ENCODE measurements at regions not wholly inside any gene's neighbourhood (a gene's known extent, or its start where the extent isn't known, plus 50 kb on each side); places are given as distances from the start of the nearest gene placed in this dataset.

- DNase-seq (ENCODE audit: low read depth in 2 of 2), result no peak
- no peak overlapping the region for H2AFZ ChIP-seq (ENCODE audit: low read length)
- TF ChIP-seq CTCF (conservative IDR thresholded peaks at IDR 0.05 in 1 of 2, IDR thresholded peaks at IDR 0.05 in 1 of 2; ENCODE audit: low read depth in 1 of 2, low read length in 2 of 2) (no peak), EZH2 (IDR thresholded peaks at IDR 0.05; ENCODE audit: low read length, missing control alignments) (no peak)
- H3K79me2 ChIP-seq (ENCODE audit: control insufficient read depth, insufficient read depth, low read length), result no peaks in the 10 kb centered on the region
- no peaks in the 10 kb centered on the region for H4K20me1 ChIP-seq (ENCODE audit: control insufficient read depth, extremely low read depth, insufficient read depth, low read length)
- no peak overlapping the region for H3K4me2 ChIP-seq (ENCODE audit: extremely low read depth, insufficient read depth, low read length)
- H3K4me1 ChIP-seq (ENCODE audit: control insufficient read depth, extremely low read depth, insufficient read depth, low read length), result no peaks in the 10 kb centered on the region
- H3K27me3 ChIP-seq (ENCODE audit: control insufficient read depth, insufficient read depth, low read length), result no peaks in the 10 kb centered on the region
- H3K27ac ChIP-seq (ENCODE audit: insufficient read depth, low read length), result no peak overlapping the region
- no peak overlapping the region for H3K4me3 ChIP-seq (replicated peaks in 1 of 4; ENCODE audit: control extremely low read depth in 1 of 4, insufficient read depth in 1 of 4, low read depth in 3 of 4, low read length in 4 of 4)
- no peak overlapping the region for H3K9ac ChIP-seq (ENCODE audit: insufficient read depth, low read length)
- H3K9me3 ChIP-seq (ENCODE audit: control insufficient read depth, insufficient read depth, low read depth, low read length), result no peaks in the 10 kb centered on the region
- no peaks in the 10 kb centered on the region for H3K36me3 ChIP-seq (ENCODE audit: control insufficient read depth, insufficient read depth, low read length)
Observed at GRCh38 chr13:105783261-105783660, 752.2 kb downstream of the EFNB2 start.

- Histone ChIP-seq H3K9me3 (ENCODE audit: control insufficient read depth, insufficient read depth, low read depth, low read length) (no peaks in the 10 kb centered on the region), H4K20me1 (ENCODE audit: control insufficient read depth, extremely low read depth, insufficient read depth, low read length) (no peaks in the 10 kb centered on the region), H3K4me1 (ENCODE audit: control insufficient read depth, extremely low read depth, insufficient read depth, low read length) (no peaks in the 10 kb centered on the region), H3K79me2 (ENCODE audit: control insufficient read depth, insufficient read depth, low read length) (no peaks in the 10 kb centered on the region), H3K4me3 (replicated peaks in 1 of 4; ENCODE audit: control extremely low read depth in 1 of 4, insufficient read depth in 1 of 4, low read depth in 3 of 4, low read length in 4 of 4) (no peak overlapping the region), H3K9ac (ENCODE audit: insufficient read depth, low read length) (no peak overlapping the region), H3K36me3 (ENCODE audit: control insufficient read depth, insufficient read depth, low read length) (no peaks in the 10 kb centered on the region), H3K4me2 (ENCODE audit: extremely low read depth, insufficient read depth, low read length) (no peak overlapping the region), H3K27ac (ENCODE audit: insufficient read depth, low read length) (no peak overlapping the region), H3K27me3 (ENCODE audit: control insufficient read depth, insufficient read depth, low read length) (no peaks in the 10 kb centered on the region), H2AFZ (ENCODE audit: low read length) (no peak overlapping the region)
- DNase-seq (ENCODE audit: low read depth in 2 of 2), result peak; percentile 33 to 94
- TF ChIP-seq CTCF (conservative IDR thresholded peaks at IDR 0.05 in 1 of 2, IDR thresholded peaks at IDR 0.05 in 1 of 2; ENCODE audit: low read depth in 1 of 2, low read length in 2 of 2) (no peak), EZH2 (IDR thresholded peaks at IDR 0.05; ENCODE audit: low read length, missing control alignments) (no peak)
Observed at GRCh38 chr13:105778196-105778595, 757.3 kb downstream of the EFNB2 start.

- Histone ChIP-seq H3K27ac (ENCODE audit: insufficient read depth, low read length) (no peak overlapping the region), H3K4me1 (ENCODE audit: control insufficient read depth, extremely low read depth, insufficient read depth, low read length) (no peaks in the 10 kb centered on the region), H3K9me3 (ENCODE audit: control insufficient read depth, insufficient read depth, low read depth, low read length) (no peaks in the 10 kb centered on the region), H2AFZ (ENCODE audit: low read length) (no peak overlapping the region), H3K79me2 (ENCODE audit: control insufficient read depth, insufficient read depth, low read length) (no peaks in the 10 kb centered on the region), H3K36me3 (ENCODE audit: control insufficient read depth, insufficient read depth, low read length) (no peaks in the 10 kb centered on the region), H4K20me1 (ENCODE audit: control insufficient read depth, extremely low read depth, insufficient read depth, low read length) (no peaks in the 10 kb centered on the region), H3K4me2 (ENCODE audit: extremely low read depth, insufficient read depth, low read length) (no peak overlapping the region), H3K4me3 (replicated peaks in 1 of 4; ENCODE audit: control extremely low read depth in 1 of 4, insufficient read depth in 1 of 4, low read depth in 3 of 4, low read length in 4 of 4) (no peak overlapping the region), H3K27me3 (ENCODE audit: control insufficient read depth, insufficient read depth, low read length) (no peaks in the 10 kb centered on the region), H3K9ac (ENCODE audit: insufficient read depth, low read length) (no peak overlapping the region)
- TF ChIP-seq EZH2 (IDR thresholded peaks at IDR 0.05; ENCODE audit: low read length, missing control alignments), result no peak
- TF ChIP-seq CTCF (conservative IDR thresholded peaks at IDR 0.05 in 1 of 2, IDR thresholded peaks at IDR 0.05 in 1 of 2; ENCODE audit: low read depth in 1 of 2, low read length in 2 of 2), result no peak
- DNase-seq (ENCODE audit: low read depth in 2 of 2), result peak in 1 of 2 donors; percentile 95
Observed at GRCh38 chr13:105774739-105775460, 760.6 kb downstream of the EFNB2 start.
